ENCODE measurements at regions not wholly inside any gene's neighbourhood (a gene's known extent, or its start where the extent isn't known, plus 50 kb on each side); places are given as distances from the start of the nearest gene placed in this dataset.
"Not testable (repeated sequence)": the region's sequence is repeated elsewhere in the genome, so short reads cannot be mapped to it uniquely, and the experiment has no call there.

- CTCF ChIA-PET = interaction anchor here (0.6 to 0.7 kb wide), 2 partner anchors 432 to 795 kb away, joined by 3 to 4 read pairs; no protein-coding TSS in a partner anchor
Measured at GRCh38 chr3:31196881-31197364, 302.5 kb upstream of the GADL1 start.

DNA sequence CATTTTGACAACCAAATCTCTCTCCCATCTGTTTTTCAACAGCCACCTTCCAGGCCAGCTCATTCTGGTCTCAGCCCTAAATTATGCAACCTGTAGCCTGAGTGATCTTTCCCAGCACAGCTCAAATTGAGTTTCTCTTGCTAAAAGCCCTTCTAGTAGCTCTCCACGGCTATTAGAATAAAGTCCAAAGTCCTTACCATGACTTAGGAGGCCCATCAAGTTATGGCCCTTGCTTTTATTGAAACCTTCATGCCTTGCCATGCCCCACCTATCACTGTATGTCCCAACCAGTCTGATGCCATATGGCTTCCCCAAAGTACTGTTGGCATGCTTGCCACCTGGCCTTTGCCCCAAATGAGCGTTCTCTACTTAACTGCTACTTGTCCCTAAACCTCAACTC is 303.5 kb upstream of the GADL1 start:
- peaks cover 19% of the 10 kb centered on the region for H3K9me3 Mint-ChIP-seq
- peaks cover 13% of the 10 kb centered on the region for H3K36me3 Mint-ChIP-seq (ENCODE audit: low read depth)
- ChIA-PET CTCF (interaction anchor here (0.7 kb wide), 1 partner anchor 431 kb away, joined by 4 read pairs; no protein-coding TSS in a partner anchor), POLR2A (no interaction called here)
- peaks cover 6% of the 10 kb centered on the region for H3K4me1 Mint-ChIP-seq
- no peaks in the 10 kb centered on the region for H3K27me3 Mint-ChIP-seq
- no peak overlapping the region for H3K27ac Mint-ChIP-seq
- no peak for DNase-seq
- no peak overlapping the region for H3K4me3 Mint-ChIP-seq

More at GRCh38 chr3:31196881-31197364, 302.5 kb upstream of the GADL1 start:
- no peak for DNase-seq
- H3K27ac Mint-ChIP-seq = no peak overlapping the region
- H3K27me3 Mint-ChIP-seq = no peaks in the 10 kb centered on the region
- no peak overlapping the region for H3K4me3 Mint-ChIP-seq
- POLR2A ChIA-PET = no interaction called here
- peaks cover 7% of the 10 kb centered on the region for H3K36me3 Mint-ChIP-seq (ENCODE audit: low read depth)
- H3K4me1 Mint-ChIP-seq = peaks cover 6% of the 10 kb centered on the region
- H3K9me3 Mint-ChIP-seq = peaks cover 17% of the 10 kb centered on the region

GRCh38 chr3:31198890-31199289 is 304.4 kb upstream of the GADL1 start:
- ChIA-PET CTCF (no interaction called here), POLR2A (no interaction called here)
- no peaks in the 10 kb centered on the region for H3K27me3 Mint-ChIP-seq
- H3K4me1 Mint-ChIP-seq = no peaks in the 10 kb centered on the region
- DNase-seq = no peak
- no peak overlapping the region for H3K27ac Mint-ChIP-seq
- no peak overlapping the region for H3K4me3 Mint-ChIP-seq
- H3K36me3 Mint-ChIP-seq (ENCODE audit: low read depth) = peaks cover 8% of the 10 kb centered on the region
- peaks cover 13% of the 10 kb centered on the region for H3K9me3 Mint-ChIP-seq

DNA sequence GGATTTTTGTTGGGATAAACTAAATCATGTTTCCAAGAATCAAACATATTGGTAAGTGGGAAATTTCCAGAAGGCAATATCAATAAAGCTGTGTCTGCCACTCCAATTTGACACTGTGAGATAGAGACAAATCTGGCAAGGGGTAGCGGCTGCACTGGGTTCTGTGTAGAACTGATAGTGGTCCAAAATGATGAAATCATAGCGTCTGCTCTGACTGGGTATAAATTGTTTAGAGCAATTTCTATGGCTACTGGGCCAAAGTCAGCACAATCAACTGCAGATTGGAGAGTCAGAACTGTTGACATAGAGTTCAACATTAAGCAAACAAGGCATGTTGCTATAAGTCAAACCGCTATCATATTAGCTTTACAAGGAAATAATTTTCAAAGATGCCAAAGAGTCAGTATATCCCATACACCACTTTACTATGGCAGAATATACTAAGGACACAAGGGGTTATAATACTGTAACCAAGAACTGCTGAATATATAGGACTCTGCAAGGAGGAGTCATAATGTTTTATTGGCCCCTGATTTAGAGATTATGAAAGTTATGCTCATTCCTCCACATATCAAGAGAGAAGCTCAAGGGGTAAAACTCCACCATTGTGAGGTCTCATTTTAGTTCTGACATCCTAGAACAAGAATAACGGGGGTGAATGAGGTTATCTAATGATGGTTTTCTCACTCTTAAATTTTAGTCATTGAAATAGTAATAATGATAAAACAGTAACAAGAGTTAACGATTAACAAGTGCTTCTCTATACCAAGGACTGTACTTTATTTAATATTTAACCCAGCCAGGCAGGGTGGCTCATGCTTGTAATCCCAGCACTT is 309.7 kb upstream of the GADL1 start:
- ChIA-PET CTCF (no interaction called here), POLR2A (no interaction called here)
- H3K9me3 Mint-ChIP-seq = peaks cover 35% of the 10 kb centered on the region
- H3K4me3 Mint-ChIP-seq = no peak overlapping the region
- DNase-seq = no peak
- no peaks in the 10 kb centered on the region for H3K27me3 Mint-ChIP-seq
- H3K4me1 Mint-ChIP-seq = no peaks in the 10 kb centered on the region
- H3K36me3 Mint-ChIP-seq (ENCODE audit: low read depth) = peaks cover 18% of the 10 kb centered on the region
- H3K27ac Mint-ChIP-seq = no peak overlapping the region

DNA sequence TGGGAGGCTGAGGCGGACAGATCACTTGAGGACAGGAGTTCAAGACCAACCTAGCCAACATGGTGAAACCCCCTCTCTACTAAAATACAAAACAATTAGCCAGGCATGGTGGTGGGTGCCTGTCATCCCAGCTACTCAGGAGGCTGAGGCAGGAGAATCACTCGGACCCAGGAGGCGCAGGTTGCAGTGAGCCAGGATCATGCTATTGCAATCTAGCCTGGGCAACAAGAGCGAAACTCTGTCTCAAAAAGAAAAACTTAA is 310.3 kb upstream of the GADL1 start:
- CTCF ChIA-PET, POLR2A ChIA-PET, H3K4me1 Mint-ChIP-seq, H3K4me3 Mint-ChIP-seq, H3K27me3 Mint-ChIP-seq, H3K27ac Mint-ChIP-seq, DNase-seq: not testable (repeated sequence)
- Mint-ChIP-seq H3K36me3 (ENCODE audit: low read depth) (peaks cover 24% of the 10 kb centered on the region), H3K9me3 (peaks cover 38% of the 10 kb centered on the region)

- Mint-ChIP-seq H3K4me3 (no peak overlapping the region), H3K27ac (no peak overlapping the region), H3K4me1 (peaks cover 46% of the 10 kb centered on the region), H3K9me3 (peaks cover 27% of the 10 kb centered on the region), H3K27me3 (no peaks in the 10 kb centered on the region), H3K36me3 (ENCODE audit: low read depth) (peaks cover 23% of the 10 kb centered on the region)
- CTCF ChIA-PET = no interaction called here
- DNase-seq = no peak
- POLR2A ChIA-PET = no interaction called here
Measured at GRCh38 chr3:31210068-31210645, 315.7 kb upstream of the GADL1 start.

- peaks cover 12% of the 10 kb centered on the region for H3K9me3 Mint-ChIP-seq
Measured at GRCh38 chr3:31213869-31214486, 318.7 kb upstream of the STT3B start.

GRCh38 chr3:31218082-31218481 is 314.6 kb upstream of the STT3B start:
- no peaks in the 10 kb centered on the region for H3K27me3 Mint-ChIP-seq
- POLR2A ChIA-PET = interaction anchor here (1.9 to 2.4 kb wide), 4 partner anchors 9 to 315 kb away, joined by 7 to 16 read pairs (median 10); partner anchors contain the start of gene STT3B
- no peak overlapping the region for H3K27ac Mint-ChIP-seq
- no peak overlapping the region for H3K4me3 Mint-ChIP-seq
- no peak for DNase-seq
- H3K9me3 Mint-ChIP-seq = peaks cover 10% of the 10 kb centered on the region
- H3K36me3 Mint-ChIP-seq (ENCODE audit: low read depth) = peaks cover 37% of the 10 kb centered on the region
- peaks cover 92% of the 10 kb centered on the region for H3K4me1 Mint-ChIP-seq
- CTCF ChIA-PET = interaction anchor here (0.5 to 1.7 kb wide), 5 partner anchors 10 to 315 kb away, joined by 3 to 5 read pairs (median 4); partner anchors contain the start of gene STT3B

More at GRCh38 chr3:31213869-31214486, 318.7 kb upstream of the STT3B start:
- ChIA-PET POLR2A (interaction anchor here (1.0 to 4.4 kb wide), 6 partner anchors 11 to 319 kb away, joined by 3 to 61 read pairs (median 8); partner anchors contain the start of gene STT3B), CTCF (interaction anchor here (0.7 to 1.9 kb wide), 3 partner anchors 10 to 318 kb away, joined by 4 to 9 read pairs (median 7); partner anchors contain the start of gene STT3B)
- H3K4me3 Mint-ChIP-seq = peak overlapping the region; percentile 49
- peaks cover 83% of the 10 kb centered on the region for H3K4me1 Mint-ChIP-seq
- H3K27me3 Mint-ChIP-seq = no peaks in the 10 kb centered on the region
- peak overlapping the region; percentile 86 for H3K27ac Mint-ChIP-seq
- H3K36me3 Mint-ChIP-seq (ENCODE audit: low read depth) = peaks cover 29% of the 10 kb centered on the region
- DNase-seq = peak; percentile 78

DNA sequence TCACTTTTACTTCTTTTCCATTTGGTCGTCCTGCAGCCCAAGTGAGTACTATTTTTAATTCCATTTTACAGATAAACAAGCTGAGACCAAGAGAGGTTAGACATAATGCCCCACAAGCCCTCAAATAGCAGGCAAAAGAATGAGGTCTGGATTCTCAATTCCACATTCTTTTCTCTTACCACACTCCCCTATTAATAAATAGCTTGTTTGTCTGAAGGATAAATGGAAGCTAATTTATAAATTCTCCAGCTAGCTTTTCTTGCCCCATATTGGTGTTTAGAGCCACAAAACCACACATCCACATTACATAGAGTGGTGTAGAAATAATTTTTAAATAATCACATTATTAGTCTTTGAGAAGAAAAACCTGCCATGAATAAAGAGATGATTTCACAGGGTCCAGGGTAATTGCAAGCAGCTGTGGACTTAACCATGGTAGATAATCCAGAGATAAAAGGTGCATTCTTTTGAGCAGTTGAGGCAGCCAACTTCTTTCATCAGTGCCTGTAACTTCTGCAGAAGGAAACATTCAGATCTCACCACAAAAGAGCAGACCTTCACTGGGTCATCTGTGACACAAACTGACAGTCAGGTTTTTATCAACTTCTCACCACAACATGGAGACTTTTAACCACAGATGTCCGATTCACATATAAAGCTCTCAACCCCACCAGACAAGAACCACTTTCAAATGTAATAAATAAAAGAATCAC is 313.4 kb upstream of the STT3B start:
- no peak for DNase-seq

DNA sequence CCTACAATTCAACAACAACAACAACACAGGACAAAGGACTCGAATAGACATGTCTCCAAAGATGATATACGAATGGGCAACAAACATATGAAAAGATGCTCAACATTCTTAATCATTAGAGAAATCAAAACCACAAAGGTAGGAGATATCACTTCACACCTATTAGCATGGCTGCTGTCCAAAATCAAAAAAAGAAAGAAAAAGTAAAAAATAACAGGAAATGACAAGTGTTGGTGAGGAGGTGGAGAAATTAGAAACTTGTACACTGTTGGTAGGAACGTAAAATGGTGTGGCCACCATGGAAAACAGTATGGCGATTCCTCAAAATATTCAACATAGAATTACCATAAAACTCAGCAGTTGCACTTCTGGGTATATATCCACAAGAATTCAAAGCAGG is 312.3 kb upstream of the STT3B start:
- Mint-ChIP-seq H3K9me3 (peaks cover 10% of the 10 kb centered on the region), H3K27ac (peak overlapping the region; percentile 57), H3K27me3 (no peaks in the 10 kb centered on the region), H3K36me3 (ENCODE audit: low read depth) (peaks cover 34% of the 10 kb centered on the region), H3K4me3 (no peak overlapping the region), H3K4me1 (peaks cover 85% of the 10 kb centered on the region)
- no peak for DNase-seq
- CTCF ChIA-PET = no interaction called here
- POLR2A ChIA-PET = interaction anchor here (0.8 to 2.4 kb wide), 2 partner anchors 313 to 565 kb away, joined by 3 to 16 read pairs; partner anchors contain the start of gene STT3B

More for the DNA sequence above, 313.4 kb upstream of the STT3B start:
- peaks cover 10% of the 10 kb centered on the region for H3K9me3 Mint-ChIP-seq
- CTCF ChIA-PET = interaction anchor here (0.6 to 1.7 kb wide), 4 partner anchors 9 to 312 kb away, joined by 3 to 4 read pairs (median 4); no protein-coding TSS in a partner anchor
- H3K36me3 Mint-ChIP-seq (ENCODE audit: low read depth) = peaks cover 36% of the 10 kb centered on the region
- peak overlapping the region; percentile 69 for H3K27ac Mint-ChIP-seq
- no peaks in the 10 kb centered on the region for H3K27me3 Mint-ChIP-seq
- peaks cover 92% of the 10 kb centered on the region for H3K4me1 Mint-ChIP-seq
- no peak overlapping the region for H3K4me3 Mint-ChIP-seq
- POLR2A ChIA-PET = interaction anchor here (0.8 to 2.4 kb wide), 6 partner anchors 8 to 564 kb away, joined by 3 to 16 read pairs (median 4); partner anchors contain the start of gene STT3B

DNA sequence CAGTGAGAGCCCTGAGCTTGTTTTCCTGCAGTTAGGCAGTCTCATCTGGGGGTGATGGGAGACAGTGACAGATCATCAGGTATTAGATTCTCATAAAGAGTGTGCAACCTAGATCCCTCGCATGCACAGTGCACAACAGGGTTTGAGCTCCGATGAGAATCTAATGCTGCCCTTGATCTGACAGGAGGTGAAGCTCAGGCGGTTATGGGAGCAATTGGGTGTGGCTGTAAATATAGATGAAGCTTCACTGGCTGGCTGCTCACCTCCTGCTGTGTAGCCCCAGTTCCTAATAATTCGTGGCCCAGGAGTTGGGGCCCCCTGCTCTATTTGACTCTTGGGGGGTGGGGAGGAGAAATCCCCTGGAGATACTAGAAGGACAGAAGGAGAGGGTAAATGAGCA is 309.4 kb upstream of the STT3B start:
- POLR2A ChIA-PET = interaction anchor here (1.2 to 6.5 kb wide), 3 partner anchors 9 to 309 kb away, joined by 3 to 97 read pairs (median 61); partner anchors contain the start of gene STT3B

GRCh38 chr3:31224936-31225335 is 307.8 kb upstream of the STT3B start:
- peak overlapping the region; percentile 91 for H3K27ac Mint-ChIP-seq

More for the DNA sequence above, 309.4 kb upstream of the STT3B start:
- Mint-ChIP-seq H3K27me3 (no peaks in the 10 kb centered on the region), H3K27ac (peak overlapping the region; percentile 67), H3K4me3 (no peak overlapping the region), H3K9me3 (peaks cover 8% of the 10 kb centered on the region), H3K4me1 (peaks cover 85% of the 10 kb centered on the region), H3K36me3 (ENCODE audit: low read depth) (peaks cover 42% of the 10 kb centered on the region)
- CTCF ChIA-PET = interaction anchor here (1.0 to 1.5 kb wide), 2 partner anchors 9 kb away, joined by 3 to 7 read pairs; no protein-coding TSS in a partner anchor
- DNase-seq = no peak

More at GRCh38 chr3:31224936-31225335, 307.8 kb upstream of the STT3B start:
- Mint-ChIP-seq H3K4me3 (no peak overlapping the region), H3K4me1 (peaks cover 84% of the 10 kb centered on the region), H3K36me3 (ENCODE audit: low read depth) (peaks cover 45% of the 10 kb centered on the region), H3K9me3 (peaks cover 7% of the 10 kb centered on the region), H3K27me3 (no peaks in the 10 kb centered on the region)
- CTCF ChIA-PET = interaction anchor here (1.2 kb wide), 1 partner anchor 427 kb away, joined by 3 read pairs; no protein-coding TSS in a partner anchor
- POLR2A ChIA-PET = interaction anchor here (1.2 to 6.5 kb wide), 3 partner anchors 12 to 315 kb away, joined by 3 to 97 read pairs (median 61); partner anchors contain the start of gene STT3B
- DNase-seq = no peak

All from activated CD4-positive, alpha-beta memory T cell treated with anti-CD3 and anti-CD28 coated beads, Interleukin-2, amount 10 ng/mL, durations not matched to agents 7 days and 5 days (primary cell).